Kidney capillary endothelial cell (primary cell): ENCODE measurements at regions not wholly inside any gene's neighbourhood (a gene's known extent, or its start where the extent isn't known, plus 50 kb on each side); places are given as distances from the start of the nearest gene placed in this dataset.
"Not testable (repeated sequence)": the region's sequence is repeated elsewhere in the genome, so short reads cannot be mapped to it uniquely, and the experiment has no call there.

Experiments
- DNase-seq: peaks from one replicate; pipeline ENCODE4 v3.0.0-alpha.2; 2018; ENCODE audit warnings: low spot score

GRCh38 chr2:89148256-89148655, 456.8 kb downstream of the RPIA start:
- not testable (repeated sequence) for DNase-seq

GRCh38 chr2:89151699-89152098, 460.2 kb downstream of the RPIA start:
- DNase-seq: not testable (repeated sequence)

GRCh38 chr2:89152501-89152900, 461.0 kb downstream of the RPIA start:
- DNase-seq: not testable (repeated sequence)

GRCh38 chr2:89153210-89153609, 461.7 kb downstream of the RPIA start:
- DNase-seq: not testable (repeated sequence)

GRCh38 chr2:89154247-89154682, 462.8 kb downstream of the RPIA start:
- not testable (repeated sequence) for DNase-seq

DNA sequence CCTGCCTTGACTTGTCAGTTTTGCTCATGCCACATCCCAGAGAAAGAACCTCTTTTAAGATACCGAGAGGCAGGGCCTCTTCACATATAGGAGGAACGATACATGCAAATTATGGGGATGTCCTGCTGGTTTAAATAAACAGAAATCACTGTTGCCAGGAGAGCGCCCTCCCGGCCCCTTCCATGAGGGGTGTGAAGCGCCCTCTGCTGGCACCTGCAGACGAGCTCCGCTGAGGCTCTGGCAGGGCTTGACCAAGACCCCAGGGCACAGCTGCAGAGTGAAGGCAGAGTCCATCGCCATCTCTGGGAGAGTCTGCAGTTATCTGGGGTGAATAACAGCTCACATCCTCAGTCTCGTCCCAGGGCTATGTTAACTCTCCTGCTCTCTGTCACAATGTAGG, 468.8 kb downstream of the RPIA start:
- not testable (repeated sequence) for DNase-seq

DNA sequence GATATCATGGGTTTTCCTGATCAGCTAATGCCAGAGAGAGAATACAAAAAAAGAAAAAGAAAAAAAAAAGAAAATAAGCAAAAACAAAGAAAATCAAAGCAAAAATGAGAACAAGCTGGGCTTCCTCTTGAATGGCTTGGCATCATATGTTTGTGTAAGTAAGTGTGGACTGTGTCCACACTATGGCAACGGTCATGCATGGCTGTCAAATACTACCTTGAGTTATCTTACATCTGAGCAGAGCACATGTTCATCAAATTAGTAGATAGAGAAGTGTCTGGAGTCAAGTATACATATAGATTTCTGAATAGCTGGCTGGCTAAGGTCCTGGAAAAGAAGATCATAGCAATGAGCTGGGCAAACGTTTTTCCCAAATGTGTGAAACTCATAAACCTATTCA, 470.2 kb downstream of the RPIA start:
- DNase-seq: not testable (repeated sequence)

GRCh38 chr2:89170506-89171173, 479.2 kb downstream of the RPIA start:
- peak; percentile 11 for DNase-seq

DNA sequence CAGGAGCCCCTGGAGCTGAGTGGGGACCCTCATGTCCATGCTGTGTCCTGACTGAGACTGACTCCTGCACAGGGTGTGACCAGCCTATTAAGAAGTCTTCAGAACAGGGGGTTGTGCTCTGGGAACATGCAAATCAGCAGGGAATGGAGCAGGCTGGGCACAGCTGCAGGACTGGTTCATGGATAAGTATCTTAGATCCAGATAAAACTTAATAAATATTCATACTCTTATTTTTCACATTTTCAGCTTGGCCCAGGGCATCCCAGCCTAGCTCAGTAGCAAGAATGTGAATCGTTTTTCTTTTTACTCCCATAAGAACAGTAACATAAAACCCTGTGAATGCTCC, 479.7 kb downstream of the RPIA start:
- DNase-seq: not testable (repeated sequence)

DNA sequence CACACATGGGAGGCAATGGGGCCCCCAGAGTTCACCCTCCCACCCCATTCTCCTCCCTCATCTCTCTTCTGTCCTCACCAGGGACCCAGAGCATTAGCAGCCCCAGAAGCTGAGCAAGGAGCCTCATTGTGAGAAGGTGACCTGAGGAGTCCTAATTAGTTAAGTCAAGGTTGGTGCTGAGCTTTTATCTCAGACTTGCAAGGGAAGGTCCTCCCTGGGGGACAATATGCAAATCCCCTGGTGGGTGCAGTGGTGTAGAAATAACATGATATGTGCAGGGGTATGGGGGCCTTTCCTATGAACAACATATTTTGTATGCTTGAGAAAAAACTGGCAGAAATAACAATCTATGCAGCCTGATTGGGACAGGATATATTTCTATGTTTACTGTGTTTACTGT, 485.5 kb downstream of the RPIA start:
- not testable (repeated sequence) for DNase-seq

DNA sequence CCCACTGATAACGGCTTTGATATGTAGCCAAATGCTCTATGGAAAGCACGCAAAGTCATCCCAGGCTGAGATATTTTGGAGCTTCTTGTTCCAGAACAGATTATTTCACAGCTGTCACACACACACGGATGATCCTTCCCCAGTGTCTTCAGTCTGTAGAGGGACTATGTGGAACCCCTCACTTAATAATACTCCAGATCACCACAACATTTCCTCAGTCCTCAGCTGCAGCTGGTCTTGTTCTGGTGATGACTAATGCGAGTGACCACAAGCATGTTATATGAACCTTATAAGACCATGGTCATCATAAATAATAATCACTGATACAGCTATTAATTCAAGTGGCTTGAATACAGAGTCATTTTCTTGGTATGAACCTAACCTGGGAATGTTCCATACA, 490.7 kb downstream of the RPIA start:
- not testable (repeated sequence) for DNase-seq

DNA sequence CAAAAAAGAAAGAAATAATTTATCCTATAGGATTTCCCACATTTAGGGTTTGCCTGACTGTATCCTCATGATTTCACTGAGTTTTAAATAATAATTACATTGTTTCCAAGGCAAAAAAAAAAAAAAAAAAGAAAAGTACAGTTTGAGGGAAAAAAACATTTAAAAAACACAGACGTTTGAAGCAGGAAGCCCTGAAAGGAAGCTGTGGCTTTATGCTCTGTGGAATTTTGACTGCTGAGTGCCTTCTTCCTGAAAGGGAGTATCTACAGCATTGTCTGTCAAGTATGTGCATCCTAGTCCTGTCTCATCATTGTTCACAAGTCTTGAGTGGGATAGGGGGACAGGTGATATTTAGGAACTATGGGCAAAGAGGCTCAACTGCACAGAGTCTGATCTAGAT, 493.3 kb downstream of the RPIA start:
- DNase-seq: not testable (repeated sequence)

DNA sequence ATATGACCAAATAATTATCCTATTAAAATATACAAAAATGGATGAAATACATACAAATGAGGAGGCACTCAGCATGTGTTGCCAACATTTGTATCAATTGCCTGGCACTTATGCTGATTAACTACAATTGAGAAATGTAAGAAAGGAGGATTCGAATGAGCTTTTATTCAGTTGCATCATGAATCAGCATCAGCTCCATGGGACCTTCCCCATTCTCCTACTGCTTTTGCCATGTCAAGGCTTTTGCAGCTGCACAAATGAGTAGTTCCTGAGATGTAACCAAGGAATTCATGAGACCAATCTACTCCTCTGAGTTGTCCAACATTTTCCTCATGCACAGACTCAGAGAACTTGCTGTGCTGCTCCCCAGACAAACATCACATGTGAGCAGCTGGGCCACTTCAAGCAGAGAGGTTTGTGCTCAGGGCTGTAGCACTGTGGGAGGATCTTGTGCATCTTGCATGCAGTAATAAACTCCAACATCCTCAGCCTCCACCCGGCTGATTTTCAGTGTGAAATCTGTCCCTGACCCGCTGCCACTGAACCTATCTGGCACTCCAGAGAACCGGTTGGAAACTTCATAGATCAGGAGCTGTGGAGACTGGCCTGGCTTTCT, 504.3 kb downstream of the RPIA start:
- not testable (repeated sequence) for DNase-seq

GRCh38 chr2:89196719-89197118, 505.2 kb downstream of the RPIA start:
- not testable (repeated sequence) for DNase-seq

- not testable (repeated sequence) for DNase-seq
Measured at GRCh38 chr2:89198026-89198425, 506.6 kb downstream of the RPIA start.

GRCh38 chr2:89199453-89200246, 508.2 kb downstream of the RPIA start:
- DNase-seq: not testable (repeated sequence)

DNA sequence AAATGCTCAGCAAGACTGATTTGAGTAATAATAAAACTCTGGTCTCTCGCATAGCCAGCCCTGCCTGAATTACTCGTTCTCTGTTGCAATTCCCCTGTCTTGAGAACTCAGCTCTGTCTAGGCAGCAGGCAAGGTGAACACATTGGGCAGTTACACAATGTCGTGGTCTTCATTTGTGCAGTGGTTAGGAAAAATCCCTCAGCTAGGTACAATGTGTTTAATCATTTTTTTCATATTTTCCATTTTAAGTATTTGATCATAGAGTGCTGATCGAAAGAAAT, 508.7 kb downstream of the RPIA start:
- not testable (repeated sequence) for DNase-seq

- DNase-seq: not testable (repeated sequence)
Measured at GRCh38 chr2:89202518-89202917, 511.0 kb downstream of the RPIA start.

- DNase-seq: peak; percentile 3
Measured at GRCh38 chr2:89205153-89205552, 513.7 kb downstream of the RPIA start.

DNA sequence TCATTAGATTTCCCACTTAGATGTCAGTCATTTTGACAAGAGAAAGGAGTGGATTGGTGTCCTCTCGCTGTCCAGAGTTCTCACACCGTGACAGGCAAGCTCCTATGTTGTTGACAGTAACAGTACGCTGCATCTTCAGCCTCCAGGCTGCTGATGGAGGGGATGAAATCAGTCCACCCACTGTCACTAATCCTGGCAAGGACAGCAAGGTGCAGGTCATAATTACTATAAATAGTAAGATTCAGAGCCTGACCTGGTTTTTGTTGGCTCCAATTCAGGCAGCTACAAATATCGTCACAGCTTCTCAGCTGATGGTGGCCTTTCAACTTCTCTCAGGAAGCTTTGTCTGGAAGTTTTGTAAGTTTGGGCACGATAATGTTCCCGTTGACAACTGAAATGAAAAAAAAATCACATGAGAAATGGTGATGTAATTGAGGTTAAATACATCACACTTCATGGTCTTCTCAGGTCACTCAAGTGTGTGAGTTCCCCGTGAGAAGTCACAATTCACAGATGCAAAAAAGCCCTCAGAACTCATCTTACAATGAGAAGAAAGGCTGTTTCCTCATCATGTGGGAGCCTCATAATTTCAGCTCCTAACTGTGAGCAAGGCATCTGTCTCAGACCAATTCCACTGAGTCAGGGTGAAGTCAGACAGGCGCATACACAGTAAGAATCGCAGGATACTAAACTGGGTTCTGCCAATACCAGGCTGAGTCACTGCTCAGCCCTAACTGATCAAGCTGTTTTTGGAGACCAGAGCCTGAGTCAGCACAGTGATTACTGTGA, 516.9 kb downstream of the RPIA start:
- DNase-seq: peak; percentile 86

DNA sequence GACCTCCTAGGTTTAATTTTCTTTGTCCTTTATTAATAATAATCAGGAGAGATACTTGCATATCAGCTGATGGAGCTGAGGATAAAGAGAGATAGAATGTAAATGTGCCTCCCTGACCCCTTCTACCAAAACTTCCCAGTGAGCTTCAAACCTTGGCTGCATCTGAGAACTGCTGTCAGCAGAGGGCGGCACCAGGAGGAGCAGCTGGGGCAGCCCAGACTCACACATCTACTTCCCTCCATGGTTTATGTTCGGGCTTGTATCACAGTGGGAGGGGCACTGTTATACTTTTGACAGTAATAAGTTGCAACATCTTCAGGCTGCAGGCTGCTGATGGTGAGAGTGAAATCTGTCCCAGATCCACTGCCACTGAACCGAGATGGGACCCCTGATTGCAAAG, 521.7 kb downstream of the RPIA start:
- DNase-seq: not testable (repeated sequence)

DNA sequence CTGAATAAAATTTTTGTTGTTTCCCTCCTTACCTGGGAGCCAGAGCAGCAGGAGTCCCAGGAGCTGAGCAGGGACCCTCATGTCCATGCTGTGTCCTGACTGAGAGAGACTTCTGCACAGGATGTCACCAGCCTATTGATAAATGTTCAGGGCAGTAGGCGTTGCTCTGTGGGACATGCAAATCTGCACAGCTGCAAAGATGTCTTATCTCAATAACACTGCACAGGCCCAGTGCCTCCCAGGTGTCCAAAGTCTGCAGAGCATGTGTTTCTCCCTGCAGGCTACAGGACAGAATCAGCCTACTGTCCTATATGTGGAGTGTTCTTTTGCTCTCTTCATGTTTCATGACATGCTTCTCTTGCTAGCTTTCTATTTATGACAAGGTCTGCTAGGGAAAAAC, 522.3 kb downstream of the RPIA start:
- DNase-seq: not testable (repeated sequence)
